H1 (cell line): ENCODE measurements at regions not wholly inside any gene's neighbourhood (a gene's known extent, or its start where the extent isn't known, plus 50 kb on each side); places are given as distances from the start of the nearest gene placed in this dataset.

Source experiments
- CTCF ChIA-PET: fragments of 300-600 bp; sonication (Branson Sonifier 250); formaldehyde crosslinking; loops from one replicate; lab custom pipeline; 2021; ENCODE audit not compliant: partially characterized antibody; lab: Charles Lee
- POLR2A ChIA-PET: fragments of 300-600 bp; sonication (Branson Sonifier 250); formaldehyde crosslinking; loops from one replicate; lab custom pipeline; 2021; ENCODE audit warnings: inconsistent platforms; ENCODE audit not compliant: partially characterized antibody; lab: Charles Lee
- DNase-seq, 2 experiments: peaks; one replicate each; pipeline versions ENCODE4 v3.0.0 to v3.0.0-alpha.2; 2010 to 2022; ENCODE audit warnings: low spot score in 2 of 2, low read depth in 1 of 2, mixed read lengths in 1 of 2
- FAIRE-seq: peaks from 2 replicates; lab custom pipeline; 2011; peaks lifted over from hg19 to GRCh38; lab: Jason Lieb, UNC
- H2AFZ ChIP-seq: 2 replicates; pipeline ENCODE4 v1.8.1; 2012; ENCODE audit warnings: low read length, inconsistent platforms
- H2AK5ac ChIP-seq: 2 replicates; pipeline ENCODE4 v1.6.1; 2013; ENCODE audit warnings: low read depth, low read length
- H2BK120ac ChIP-seq: replicated peaks from 2 replicates; pipeline ENCODE3; 2013; ENCODE audit warnings: low read depth, low read length, inconsistent platforms
- H2BK12ac ChIP-seq: 2 replicates; pipeline ENCODE4 v1.6.1; 2013; ENCODE audit warnings: low read depth, low read length
- H2BK15ac ChIP-seq: 2 replicates; pipeline ENCODE4 v1.6.1; 2013; ENCODE audit warnings: low read length
- H2BK20ac ChIP-seq: 2 replicates; pipeline ENCODE4 v1.6.1; 2013; ENCODE audit warnings: low read length
- H2BK5ac ChIP-seq: 2 replicates; pipeline ENCODE4 v1.6.1; 2013; ENCODE audit warnings: low read depth, low read length
- H3K14ac ChIP-seq: 2 replicates; pipeline ENCODE4 v1.6.1; 2013; ENCODE audit warnings: inconsistent platforms; ENCODE audit not compliant: insufficient read length
- H3K18ac ChIP-seq: 2 replicates; pipeline ENCODE4 v1.6.1; 2013; ENCODE audit warnings: low read length; ENCODE audit errors: extremely low read depth
- H3K23ac ChIP-seq: 2 replicates; pipeline ENCODE4 v1.6.1; 2013; ENCODE audit warnings: inconsistent platforms; ENCODE audit not compliant: insufficient read length
- H3K23me2 ChIP-seq: 2 replicates; pipeline ENCODE4 v1.6.1; 2013; ENCODE audit warnings: low read depth, low read length
- H3K27ac ChIP-seq: 2 replicates; pipeline ENCODE4 v1.6.1; 2011; ENCODE audit warnings: low read depth, low read length, inconsistent platforms
- H3K27me3 ChIP-seq, 4 experiments: replicated peaks in 1 of 4; 1 replicate in 1 of 4; 2 replicates in 3 of 4; pipeline versions ENCODE4 v1.6.1 to v1.8.1; 2011 to 2013; ENCODE audit warnings: low read length in 3 of 4, mild to moderate bottlenecking in 3 of 4, inconsistent platforms in 2 of 4, mixed read lengths in 2 of 4, moderate library complexity in 1 of 4; ENCODE audit not compliant: control insufficient read depth in 3 of 4, insufficient read depth in 3 of 4; ENCODE audit errors: extremely low read depth in 1 of 4
- H3K36me3 ChIP-seq, 4 experiments: 2 replicates each; pipeline versions ENCODE4 v1.6.1 to v1.8.1; 2011 to 2013; ENCODE audit warnings: mild to moderate bottlenecking in 4 of 4, low read length in 3 of 4, moderate library complexity in 2 of 4, control low read depth in 1 of 4, inconsistent platforms in 1 of 4; ENCODE audit not compliant: insufficient read depth in 4 of 4, control insufficient read depth in 2 of 4
- H3K4ac ChIP-seq: replicated peaks from 2 replicates; pipeline ENCODE3; 2013; ENCODE audit warnings: low read length, low read depth, mixed read lengths, inconsistent platforms; ENCODE audit not compliant: insufficient read length
- H3K4me1 ChIP-seq, 4 experiments: replicated peaks in 1 of 4; 1 replicate in 1 of 4; 2 replicates in 3 of 4; pipeline versions ENCODE4 v1.6.1 to v1.8.1; 2011 to 2013; ENCODE audit warnings: low read length in 3 of 4, inconsistent platforms in 2 of 4, mixed read lengths in 1 of 4; ENCODE audit not compliant: insufficient read depth in 4 of 4, control insufficient read depth in 3 of 4
- H3K4me2 ChIP-seq, 2 experiments: 2 replicates each; pipeline versions ENCODE4 v1.6.1 to v1.8.1; 2011 to 2013; ENCODE audit warnings: low read depth in 2 of 2, low read length in 2 of 2, control low read depth in 1 of 2, inconsistent platforms in 1 of 2, mild to moderate bottlenecking in 1 of 2; ENCODE audit not compliant: insufficient read depth in 1 of 2
- H3K4me3 ChIP-seq, 4 experiments: fragments of 200-600, 300-600 bp in 1 of 4; sonication (generic), shearing (Covaris generic), sonication (Bioruptor Twin) in 1 of 4; 2 replicates each; pipeline versions ENCODE4 v1.5.1 to v1.8.1; 2011 to 2016; ENCODE audit warnings: low read length in 4 of 4, low read depth in 3 of 4, control low read depth in 2 of 4, inconsistent platforms in 2 of 4, mild to moderate bottlenecking in 2 of 4, mixed read lengths in 1 of 4, moderate library complexity in 1 of 4; ENCODE audit not compliant: insufficient read depth in 2 of 4; ENCODE audit errors: extremely low read depth in 1 of 4
- H3K56ac ChIP-seq: replicated peaks from 2 replicates; pipeline ENCODE3; 2013; ENCODE audit warnings: low read depth, mild to moderate bottlenecking, mixed read lengths, low read length, inconsistent platforms; ENCODE audit not compliant: insufficient read length
- H3K79me1 ChIP-seq: 2 replicates; pipeline ENCODE4 v1.6.1; 2013; ENCODE audit warnings: low read depth, low read length, control low read depth
- H3K79me2 ChIP-seq, 2 experiments: 2 replicates each; pipeline versions ENCODE4 v1.6.1 to v1.8.1; 2012 to 2013; ENCODE audit warnings: low read length in 2 of 2, mild to moderate bottlenecking in 2 of 2, inconsistent platforms in 1 of 2; ENCODE audit not compliant: insufficient read depth in 2 of 2, control insufficient read depth in 1 of 2
- H3K9ac ChIP-seq, 4 experiments: replicated peaks in 1 of 4; 1 replicate in 1 of 4; 2 replicates in 3 of 4; pipeline versions ENCODE4 v1.6.1 to v1.8.1; 2011 to 2013; ENCODE audit warnings: low read depth in 3 of 4, low read length in 3 of 4, control low read depth in 2 of 4, mild to moderate bottlenecking in 2 of 4, moderate library complexity in 2 of 4, inconsistent platforms in 1 of 4; ENCODE audit errors: extremely low read depth in 1 of 4
- H3K9me3 ChIP-seq, 2 experiments: 2 replicates each; pipeline versions ENCODE4 v1.6.1 to v1.8.1; 2012 to 2013; ENCODE audit warnings: mild to moderate bottlenecking in 2 of 2, moderate library complexity in 2 of 2, control low read depth in 1 of 2, inconsistent platforms in 1 of 2, low read depth in 1 of 2, low read length in 1 of 2, mixed read lengths in 1 of 2; ENCODE audit not compliant: insufficient read depth in 2 of 2
- H4K20me1 ChIP-seq, 2 experiments: replicated peaks in 1 of 2; 2 replicates each; pipeline versions ENCODE3 to v1.8.1; 2011 to 2013; ENCODE audit warnings: inconsistent platforms in 2 of 2, low read length in 2 of 2, mild to moderate bottlenecking in 1 of 2; ENCODE audit not compliant: insufficient read depth in 2 of 2, control insufficient read depth in 1 of 2
- H4K5ac ChIP-seq: 2 replicates; pipeline ENCODE4 v1.6.1; 2013; ENCODE audit warnings: low read length, low read depth, mixed read lengths, inconsistent platforms; ENCODE audit not compliant: insufficient read length
- H4K8ac ChIP-seq: 2 replicates; pipeline ENCODE4 v1.8.0; 2013; ENCODE audit warnings: mild to moderate bottlenecking, moderate library complexity, low read length, inconsistent platforms; ENCODE audit not compliant: insufficient read depth; ENCODE audit errors: extremely low read depth
- H4K91ac ChIP-seq: replicated peaks from 2 replicates; pipeline ENCODE3; 2013; ENCODE audit warnings: low read length, mixed read lengths, inconsistent platforms; ENCODE audit not compliant: insufficient read length
- FOSL1 ChIP-seq: IDR thresholded peaks from 2 replicates; pipeline ENCODE4 v1.6.1; 2011; ENCODE audit warnings: mild to moderate bottlenecking, low read depth, low read length, moderate library complexity; ENCODE audit not compliant: insufficient read depth
- HDAC6 ChIP-seq: IDR thresholded peaks from one replicate; pipeline ENCODE4 v1.7.1; 2012; ENCODE audit warnings: low read depth, mild to moderate bottlenecking, inconsistent platforms, low read length, moderate library complexity
- POU5F1 ChIP-seq: IDR thresholded peaks from 2 replicates; pipeline ENCODE4 v1.6.1; 2011; ENCODE audit warnings: low read depth, mild to moderate bottlenecking, low read length, moderate library complexity
- SP1 ChIP-seq: IDR thresholded peaks from 2 replicates; pipeline ENCODE4 v1.6.1; 2011; ENCODE audit warnings: low read depth, low read length
- WGBS, 2 experiments: shearing (Covaris generic) in 1 of 2; methylation state at CpG; one replicate each; pipeline versions ENCODE4 v1.1.6 to v1.1.7; 2013 to 2015; ENCODE audit warnings: low lambda C conversion rate in 2 of 2, mixed read lengths in 2 of 2, inconsistent platforms in 1 of 2, low coverage in 1 of 2, missing lambda C conversion rate in 1 of 2; ENCODE audit not compliant: insufficient replicate concordance in 2 of 2, insufficient coverage in 1 of 2, insufficient read length in 1 of 2; ENCODE audit errors: extremely low coverage in 1 of 2, missing lambda C conversion rate in 1 of 2; 5-methylcytosine and 5-hydroxymethylcytosine counted together

DNA sequence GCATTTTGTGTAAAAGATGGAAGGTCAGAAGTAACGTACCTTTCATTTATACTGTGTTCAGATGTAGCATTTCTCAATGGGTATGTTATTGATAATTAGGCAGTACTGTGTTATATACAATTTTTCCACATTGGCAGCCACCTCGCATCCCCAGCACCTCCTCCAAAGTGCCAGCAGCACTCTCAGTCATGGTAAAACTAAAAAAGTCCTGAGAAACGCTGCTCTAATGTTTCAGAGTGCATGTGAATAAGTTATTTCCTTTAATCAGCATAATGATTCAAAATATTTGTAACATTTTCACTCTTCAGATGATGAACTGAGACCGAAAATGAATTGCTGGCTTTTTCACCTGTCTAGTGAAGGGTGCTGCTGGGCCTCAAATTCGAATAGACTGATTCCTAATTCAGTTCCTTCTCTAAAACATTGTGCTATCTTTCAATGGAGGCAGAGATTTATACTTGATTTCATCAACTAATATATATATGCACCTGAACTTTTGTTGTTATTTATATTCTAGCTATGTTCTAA lies 79.9 kb upstream of the ANKRD55 start:
- peaks cover 0 to 3% (median 1%) of the 10 kb centered on the region in 4 experiments; a peak in 2 of 7 replicates for H3K4me1 ChIP-seq
- TF ChIP-seq FOSL1 (no peak), SP1 (no peak), HDAC6 (no peak), POU5F1 (no peak)
- TF ChIP-seq, all 59 proteins: peak for 0
- Histone ChIP-seq H2BK20ac (no peak overlapping the region), H3K27me3 (no peaks in the 10 kb centered on the region; a peak in 1 of 7 replicates), H3K4ac (no peak overlapping the region), H3K14ac (no peak overlapping the region), H2BK120ac (no peak overlapping the region), H2AK5ac (no peak overlapping the region), H3K9ac (no peak overlapping the region), H3K4me3 (no peak overlapping the region), H4K5ac (no peak overlapping the region), H3K23ac (no peak overlapping the region), H2BK15ac (no peak overlapping the region), H3K23me2 (no peaks in the 10 kb centered on the region), H2AFZ (no peak overlapping the region), H2BK5ac (no peak overlapping the region), H4K91ac (no peak overlapping the region), H4K8ac (no peak overlapping the region), H3K56ac (no peak overlapping the region), H4K20me1 (no peaks in the 10 kb centered on the region), H3K36me3 (no peaks in the 10 kb centered on the region), H3K27ac (no peak overlapping the region), H2BK12ac (no peak overlapping the region), H3K79me1 (no peaks in the 10 kb centered on the region), H3K4me2 (no peak overlapping the region), H3K9me3 (no peaks in the 10 kb centered on the region), H3K18ac (no peak overlapping the region), H3K79me2 (no peaks in the 10 kb centered on the region)
- FAIRE-seq, result no peak
- no peak for DNase-seq
- ChIA-PET CTCF (interaction anchor here (0.6 to 1.3 kb wide), 2 partner anchors 42 to 476 kb away, joined by 3 to 4 read pairs; no protein-coding TSS in a partner anchor), POLR2A (interaction anchor here (0.9 kb wide), 1 partner anchor 167 kb away, joined by 3 read pairs; no protein-coding TSS in a partner anchor)
- 86% methylated on average over 5 of the region's 5 CpGs; no CpG with 5 or more reads in 1 of the 2 experiments for whole genome bisulfite sequencing, 2 experiments
